BJ (cell line): ENCODE measurements at regions not wholly inside any gene's neighbourhood (a gene's known extent, or its start where the extent isn't known, plus 50 kb on each side); places are given as distances from the start of the nearest gene placed in this dataset.

Source experiments
- CTCF ChIA-PET: fragments of 350-600 bp; formaldehyde crosslinking; extraction: SDS; loops from one replicate; lab custom pipeline; 2021; ENCODE audit warnings: antibody characterized with exemption, inconsistent platforms; lab: Yijun Ruan, JAX
- POLR2A ChIA-PET: fragments of 300-600 bp; sonication (Branson Sonifier 250); formaldehyde crosslinking; extraction: SDS; loops from one replicate; lab custom pipeline; 2021; ENCODE audit warnings: antibody characterized with exemption; lab: Charles Lee
- DNase-seq: peaks from one replicate; pipeline ENCODE4 v3.0.0-alpha.2; 2011; ENCODE audit warnings: low read depth
- H3K27me3 ChIP-seq: 2 replicates; pipeline ENCODE4 v1.6.0; 2011; ENCODE audit warnings: low read length; ENCODE audit not compliant: control insufficient read depth, insufficient read depth
- H3K36me3 ChIP-seq: 2 replicates; pipeline ENCODE4 v1.5.1; 2011; ENCODE audit warnings: low read length; ENCODE audit not compliant: control insufficient read depth, insufficient read depth
- H3K4me3 ChIP-seq: 2 replicates; pipeline ENCODE4 v1.5.1; 2011; ENCODE audit warnings: low read depth, mild to moderate bottlenecking, control low read depth, low read length
- CTCF ChIP-seq: IDR thresholded peaks from 2 replicates; pipeline ENCODE4 v1.5.1; 2011; ENCODE audit warnings: low read depth, mild to moderate bottlenecking, control low read depth, inconsistent platforms, low read length, moderate library complexity; ENCODE audit not compliant: insufficient read depth

GRCh38 chr15:88365124-88365523 lies 102.1 kb downstream of the MRPL46 start:
- Histone ChIP-seq H3K27me3 (peaks cover 3% of the 10 kb centered on the region; the same call in 1 of the 2 replicates), H3K36me3 (no peaks in the 10 kb centered on the region), H3K4me3 (no peak overlapping the region)
- no peak for TF ChIP-seq CTCF
- CTCF ChIA-PET: interaction anchor here (0.6 kb wide), 1 partner anchor 993 kb away, joined by 3 read pairs; no protein-coding TSS in a partner anchor
- no peak for DNase-seq
- POLR2A ChIA-PET: no interaction called here

DNA sequence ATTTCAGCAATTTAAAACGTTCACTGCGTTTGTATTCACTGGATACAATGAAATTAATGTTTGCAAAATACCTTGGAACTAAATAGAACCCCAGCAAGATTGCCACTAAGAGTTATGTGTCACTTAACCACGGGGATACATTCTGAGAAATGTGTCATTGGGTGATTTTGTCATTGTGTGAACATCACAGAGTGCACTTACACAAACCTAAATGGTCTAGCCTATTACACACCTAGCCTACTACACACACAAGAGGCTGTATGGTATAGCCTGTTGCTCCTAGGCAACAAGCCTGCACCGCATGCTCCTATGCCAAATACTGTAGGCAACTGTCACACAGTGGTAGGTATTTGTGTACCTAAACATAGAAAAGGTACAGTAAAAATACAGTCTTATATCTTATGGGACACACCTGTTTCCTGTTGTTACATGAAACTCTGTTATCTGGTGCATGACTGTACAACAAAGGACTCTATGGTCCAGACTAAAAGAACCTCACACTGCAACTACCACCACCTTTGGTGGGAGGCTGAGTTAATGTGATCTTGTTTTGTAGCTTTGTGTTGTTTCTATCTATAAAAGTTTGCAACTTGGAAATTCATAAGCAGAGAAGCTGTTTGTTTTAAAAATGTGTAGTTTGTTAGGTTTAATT lies 92.2 kb upstream of the NTRK3 start:
- no peaks in the 10 kb centered on the region for H3K36me3 ChIP-seq
- TF ChIP-seq CTCF: no peak
- H3K27me3 ChIP-seq: no peaks in the 10 kb centered on the region
- ChIA-PET CTCF (no interaction called here), POLR2A (no interaction called here)
- no peak for DNase-seq
- H3K4me3 ChIP-seq: no peak overlapping the region

GRCh38 chr15:88345962-88346361 lies 89.4 kb upstream of the NTRK3 start:
- no peak for TF ChIP-seq CTCF
- DNase-seq: no peak
- POLR2A ChIA-PET: no interaction called here
- Histone ChIP-seq H3K36me3 (no peaks in the 10 kb centered on the region), H3K4me3 (no peak overlapping the region), H3K27me3 (no peaks in the 10 kb centered on the region)
- CTCF ChIA-PET: no interaction called here

DNA sequence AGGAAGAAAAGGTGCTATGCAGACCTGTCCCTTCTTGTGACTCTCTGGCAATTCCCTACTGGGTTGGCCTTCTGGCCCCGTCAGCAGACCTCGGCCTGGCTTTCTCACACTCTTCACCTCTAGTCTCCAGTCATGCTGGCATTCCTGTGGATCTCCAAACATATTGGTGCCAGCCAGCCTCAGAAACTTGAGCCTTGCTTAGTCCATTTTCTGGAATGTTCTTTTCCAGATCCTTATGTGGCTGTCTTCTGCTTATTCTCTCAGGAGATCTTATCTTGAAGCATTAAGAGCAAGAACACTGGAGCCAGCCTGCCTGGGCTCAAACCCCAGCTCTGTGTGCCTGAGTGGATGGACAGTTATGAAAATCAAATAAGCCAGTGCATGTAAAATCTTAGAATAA lies 88.2 kb upstream of the NTRK3 start:
- no peak for DNase-seq
- POLR2A ChIA-PET: no interaction called here
- H3K4me3 ChIP-seq: no peak overlapping the region
- TF ChIP-seq CTCF: no peak
- H3K36me3 ChIP-seq: no peaks in the 10 kb centered on the region
- no peaks in the 10 kb centered on the region for H3K27me3 ChIP-seq
- CTCF ChIA-PET: no interaction called here

DNA sequence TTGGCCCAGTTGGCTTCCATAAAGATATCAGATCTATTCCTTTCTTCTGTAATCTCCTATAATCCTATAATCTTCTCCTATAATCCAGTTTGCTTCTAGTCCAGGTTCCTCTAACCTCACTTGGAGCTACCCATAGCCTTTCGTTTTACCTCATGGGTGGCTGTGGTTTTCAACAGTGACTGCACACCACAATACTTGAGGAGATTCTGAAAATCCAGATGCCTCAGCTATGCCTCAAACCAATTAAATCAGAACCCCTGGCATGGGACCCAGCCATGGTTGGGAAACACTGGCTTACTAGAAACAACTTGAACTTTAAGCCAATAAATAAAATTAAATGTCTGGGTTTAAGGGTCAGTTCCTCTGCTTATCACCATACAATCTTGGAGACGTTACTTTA lies 86.1 kb upstream of the NTRK3 start:
- H3K4me3 ChIP-seq: no peak overlapping the region
- POLR2A ChIA-PET: interaction anchor here (0.6 kb wide), 1 partner anchor 9 kb away, joined by 3 read pairs; no protein-coding TSS in a partner anchor
- TF ChIP-seq CTCF: no peak
- no peaks in the 10 kb centered on the region for H3K36me3 ChIP-seq
- no peaks in the 10 kb centered on the region for H3K27me3 ChIP-seq
- CTCF ChIA-PET: no interaction called here
- peak; percentile 19 for DNase-seq
